CD4-positive, alpha-beta T cell treated with Interferon gamma for 1 hour (primary cell): ENCODE measurements at regions not wholly inside any gene's neighbourhood (a gene's known extent, or its start where the extent isn't known, plus 50 kb on each side); places are given as distances from the start of the nearest gene placed in this dataset.

Experiments used
- DNase-seq: peaks from one replicate; pipeline ENCODE4 v3.0.0-alpha.2; 2020

- no peak for DNase-seq
Measured at GRCh38 chr1:193494368-193494767, 308.0 kb upstream of the B3GALT2 start.

- DNase-seq: no peak
Measured at GRCh38 chr1:193489191-193489590, 302.8 kb upstream of the B3GALT2 start.

- no peak for DNase-seq
Measured at GRCh38 chr1:193487722-193488121, 301.3 kb upstream of the B3GALT2 start.

GRCh38 chr1:193486671-193487229 lies 300.3 kb upstream of the B3GALT2 start:
- no peak for DNase-seq

- DNase-seq: no peak
Measured at GRCh38 chr1:193480755-193481154, 294.3 kb upstream of the B3GALT2 start.

- DNase-seq: peak; percentile 78
Measured at GRCh38 chr1:193479187-193479586, 292.8 kb upstream of the B3GALT2 start.

GRCh38 chr1:193476748-193477147 lies 290.3 kb upstream of the B3GALT2 start:
- no peak for DNase-seq

- no peak for DNase-seq
Measured at GRCh38 chr1:193473932-193474331, 287.5 kb upstream of the B3GALT2 start.

GRCh38 chr1:193472838-193473398 lies 286.5 kb upstream of the B3GALT2 start:
- no peak for DNase-seq

GRCh38 chr1:193472430-193472829 lies 286.0 kb upstream of the B3GALT2 start:
- DNase-seq: no peak

GRCh38 chr1:193471981-193472380 lies 285.6 kb upstream of the B3GALT2 start:
- no peak for DNase-seq

GRCh38 chr1:193463326-193463932 lies 277.0 kb upstream of the B3GALT2 start:
- DNase-seq: no peak

- DNase-seq: no peak
Measured at GRCh38 chr1:193462629-193463320, 276.4 kb upstream of the B3GALT2 start.

- DNase-seq: no peak
Measured at GRCh38 chr1:193458628-193459027, 272.2 kb upstream of the B3GALT2 start.

- DNase-seq: peak; percentile 23
Measured at GRCh38 chr1:193457676-193458075, 271.3 kb upstream of the B3GALT2 start.

GRCh38 chr1:193456811-193457280 lies 270.4 kb upstream of the B3GALT2 start:
- no peak for DNase-seq

- no peak for DNase-seq
Measured at GRCh38 chr1:193451606-193452005, 265.2 kb upstream of the B3GALT2 start.

GRCh38 chr1:193451001-193451400 lies 264.6 kb upstream of the B3GALT2 start:
- no peak for DNase-seq

- DNase-seq: no peak
Measured at GRCh38 chr1:193448682-193449461, 262.5 kb upstream of the B3GALT2 start.

GRCh38 chr1:193443886-193444285 lies 257.5 kb upstream of the B3GALT2 start:
- no peak for DNase-seq

GRCh38 chr1:193438771-193439170 lies 252.4 kb upstream of the B3GALT2 start:
- DNase-seq: no peak

GRCh38 chr1:193438312-193438711 lies 251.9 kb upstream of the B3GALT2 start:
- DNase-seq: no peak

- no peak for DNase-seq
Measured at GRCh38 chr1:193437785-193438184, 251.4 kb upstream of the B3GALT2 start.
